ENCODE measurements at regions not wholly inside any gene's neighbourhood (a gene's known extent, or its start where the extent isn't known, plus 50 kb on each side); places are given as distances from the start of the nearest gene placed in this dataset.

- TF ChIP-seq CTCF (IDR thresholded peaks at IDR 0.05) (no peak), POLR2A (IDR thresholded peaks at IDR 0.05) (no peak)
Observed at GRCh38 chr1:65045022-65045817, 78.9 kb upstream of the JAK1 start.

Data from adrenal gland (tissue), 5 donors.